Endothelial cell of umbilical vein (primary cell): ENCODE measurements at regions not wholly inside any gene's neighbourhood (a gene's known extent, or its start where the extent isn't known, plus 50 kb on each side); places are given as distances from the start of the nearest gene placed in this dataset.

Experiments
- BruUV-seq: library from RNA; stranded (reverse); fragments of 400-500 nt; replicated peaks from 2 replicates; lab custom pipeline; 2021; lab: Mats Ljungman, UMichigan
- CTCF ChIA-PET: fragments of 300-600, 350-600 bp; sonication (Branson Sonifier 250); formaldehyde crosslinking; loops from one replicate; lab custom pipeline; 2021; ENCODE audit warnings: antibody characterized with exemption, inconsistent platforms; lab: Charles Lee
- POLR2A ChIA-PET: fragments of 300-600, 350-600 bp; sonication (Branson Sonifier 250); formaldehyde crosslinking; loops from one replicate; lab custom pipeline; 2021; ENCODE audit warnings: antibody characterized with exemption, inconsistent platforms; lab: Charles Lee
- DNase-seq: peaks from one replicate; pipeline ENCODE4 v3.0.0-alpha.2; 2011; ENCODE audit warnings: low read depth, low spot score
- FAIRE-seq: peaks from 2 replicates; lab custom pipeline; 2011; peaks lifted over from hg19 to GRCh38; lab: Jason Lieb, UNC
- H2AFZ ChIP-seq: 2 replicates; pipeline ENCODE4 v1.6.0; 2012; ENCODE audit warnings: low read depth, low read length, control low read depth, inconsistent platforms
- H3K27ac ChIP-seq: 2 replicates; pipeline ENCODE4 v1.5.1; 2011; ENCODE audit warnings: low read depth, mild to moderate bottlenecking, control low read depth, low read length, moderate library complexity; ENCODE audit not compliant: insufficient read depth
- H3K27me3 ChIP-seq, 2 experiments: 2 replicates each; pipeline versions ENCODE4 v1.6.0 to v1.6.1; 2011; ENCODE audit warnings: low read length in 2 of 2, mixed read lengths in 1 of 2; ENCODE audit not compliant: control insufficient read depth in 2 of 2, insufficient read depth in 2 of 2
- H3K36me3 ChIP-seq, 2 experiments: 2 replicates in 1 of 2; 3 replicates in 1 of 2; pipeline ENCODE4 v1.5.1; 2011; ENCODE audit warnings: low read length in 2 of 2, mild to moderate bottlenecking in 1 of 2, moderate library complexity in 1 of 2; ENCODE audit not compliant: control insufficient read depth in 2 of 2, insufficient read depth in 2 of 2; ENCODE audit errors: extremely low read depth in 1 of 2
- H3K4me1 ChIP-seq: 3 replicates; pipeline ENCODE4 v1.5.1; 2011; ENCODE audit warnings: mild to moderate bottlenecking, low read length; ENCODE audit not compliant: control insufficient read depth, insufficient read depth; ENCODE audit errors: extremely low read depth
- H3K4me2 ChIP-seq: 2 replicates; pipeline ENCODE4 v1.6.1; 2011; ENCODE audit warnings: low read length, control low read depth, mixed read lengths; ENCODE audit not compliant: insufficient read depth
- H3K4me3 ChIP-seq, 3 experiments: fragments of 200-600 bp in 1 of 3; sonication (generic), shearing (Covaris generic) in 1 of 3; replicated peaks in 1 of 3; 2 replicates each; pipeline ENCODE4 v1.5.1; 2011 to 2016; ENCODE audit warnings: control low read depth in 3 of 3, low read length in 3 of 3, mild to moderate bottlenecking in 2 of 3, inconsistent platforms in 1 of 3, low read depth in 1 of 3, moderate library complexity in 1 of 3; ENCODE audit not compliant: insufficient read depth in 1 of 3
- H3K79me2 ChIP-seq: 2 replicates; pipeline ENCODE4 v1.6.0; 2012; ENCODE audit warnings: low read length, inconsistent platforms; ENCODE audit not compliant: control insufficient read depth, insufficient read depth
- H3K9ac ChIP-seq: replicated peaks from 2 replicates; pipeline ENCODE3; 2011; ENCODE audit warnings: low read length, control low read depth; ENCODE audit not compliant: insufficient read depth; ENCODE audit errors: extremely low read depth
- H3K9me1 ChIP-seq: replicated peaks from 3 replicates; pipeline ENCODE4 v1.6.0; 2011; ENCODE audit warnings: mild to moderate bottlenecking, low read length; ENCODE audit not compliant: control insufficient read depth, insufficient read depth; ENCODE audit errors: extremely low read depth
- H3K9me3 ChIP-seq: replicated peaks from 2 replicates; pipeline ENCODE4 v1.5.1; 2012; ENCODE audit warnings: low read length, inconsistent platforms; ENCODE audit not compliant: control insufficient read depth, insufficient read depth
- H4K20me1 ChIP-seq: replicated peaks from 2 replicates; pipeline ENCODE3; 2011; ENCODE audit warnings: mild to moderate bottlenecking, low read length; ENCODE audit not compliant: control insufficient read depth, insufficient read depth; ENCODE audit errors: extremely low read depth
- CTCF ChIP-seq, 2 donors: IDR thresholded peaks; 1 replicate in 1 of 2; 2 replicates in 1 of 2; pipeline ENCODE4 v1.5.1; 2011; ENCODE audit warnings: low read length in 2 of 2, mild to moderate bottlenecking in 2 of 2, moderate library complexity in 2 of 2, control low read depth in 1 of 2, inconsistent platforms in 1 of 2, low read depth in 1 of 2; ENCODE audit not compliant: insufficient read depth in 1 of 2; ENCODE audit errors: extremely low read depth in 1 of 2
- EZH2 ChIP-seq: IDR thresholded peaks from 2 replicates; pipeline ENCODE4 v1.6.1; 2012; ENCODE audit warnings: borderline replicate concordance, low read depth, mild to moderate bottlenecking, moderate library complexity, low read length, inconsistent platforms; ENCODE audit not compliant: severe bottlenecking
- FOS ChIP-seq: IDR thresholded peaks from 2 replicates; pipeline ENCODE4 v1.6.1; 2011; ENCODE audit warnings: mild to moderate bottlenecking, low read length, moderate library complexity, borderline replicate concordance; ENCODE audit not compliant: insufficient read depth
- GATA2 ChIP-seq: IDR thresholded peaks from 2 replicates; pipeline ENCODE4 v1.7.0; 2011; ENCODE audit warnings: low read depth, mild to moderate bottlenecking, moderate library complexity, mixed read lengths, low read length; ENCODE audit not compliant: insufficient read length, insufficient read depth
- JUN ChIP-seq: IDR thresholded peaks from 2 replicates; pipeline ENCODE4 v1.6.1; 2011; ENCODE audit warnings: borderline replicate concordance, low read depth; ENCODE audit not compliant: insufficient read length, insufficient read depth
- MYC ChIP-seq: IDR thresholded peaks from one replicate; pipeline ENCODE4 v1.6.1; 2011; ENCODE audit warnings: mild to moderate bottlenecking, low read depth, low read length
- POLR2A ChIP-seq: IDR thresholded peaks from 2 replicates; pipeline ENCODE4 v1.6.1; 2012; ENCODE audit warnings: low read depth, mild to moderate bottlenecking, control low read depth, low read length
- POLR2AphosphoS5 ChIP-seq: IDR thresholded peaks from 2 replicates; pipeline ENCODE4 v1.6.1; 2012; ENCODE audit warnings: low read depth, mild to moderate bottlenecking, control low read depth, low read length, moderate library complexity; ENCODE audit not compliant: insufficient read depth
- dilution Hi-C: fragments of 300-500 bp; cut with MboI; formaldehyde crosslinking; loops from one replicate; pipeline ENCODE4 v1.15.0; 2019; ENCODE audit warnings: low sequenced_read_pairs; ENCODE audit not compliant: extremely low pct_ligation_motif_present
- intact Hi-C: fragments of 100-400 bp; cut with micrococcal nuclease; formaldehyde crosslinking; loops from one replicate; pipeline ENCODE4 v1.10.0; 2022
- TF ChIP-seq, protein P1 (sequence below): IDR thresholded peaks from 2 replicates; pipeline ENCODE4 v1.6.1; 2011; ENCODE audit not compliant: insufficient read depth, insufficient read length

GRCh38 chr6:85355816-85356215 lies 94.1 kb upstream of the NT5E start:
- Histone ChIP-seq H3K4me1 (peaks cover 4% of the 10 kb centered on the region), H3K36me3 (no peaks in the 10 kb centered on the region), H3K9ac (no peak overlapping the region), H2AFZ (no peak overlapping the region), H3K4me3 (no peak overlapping the region), H3K27ac (no peak overlapping the region), H3K9me3 (no peaks in the 10 kb centered on the region), H3K4me2 (no peak overlapping the region), H3K79me2 (no peaks in the 10 kb centered on the region), H3K9me1 (no peaks in the 10 kb centered on the region), H4K20me1 (no peaks in the 10 kb centered on the region), H3K27me3 (no peaks in the 10 kb centered on the region)
- dilution Hi-C loops (loop anchor here (25.0 kb wide), 1 partner anchor 106 kb away; the partner anchor contains the start of gene NT5E), intact Hi-C loops (loop anchor here (1.0 to 5.0 kb wide), 8 partner anchors 47 to 321 kb away; partner anchors contain the start of genes NT5E and SNX14)
- BruUV-seq: no TSS peak
- ChIA-PET CTCF (interaction anchor here (0.8 to 5.3 kb wide), 15 partner anchors 13 to 213 kb away, joined by 3 to 210 read pairs (median 7); partner anchors contain the start of gene NT5E), POLR2A (no interaction called here)
- FAIRE-seq: no peak
- no peak for DNase-seq
- TF ChIP-seq POLR2A (no peak), CTCF (IDR thresholded peaks at IDR 0.05; ENCODE audit: extremely low read depth in 1 of 2, insufficient read depth in 1 of 2, low read depth in 1 of 2, low read length in 2 of 2) (no peak), MYC (no peak), FOS (no peak), POLR2AphosphoS5 (no peak), JUN (no peak), EZH2 (no peak), GATA2 (no peak)
- TF ChIP-seq, protein P1, sequence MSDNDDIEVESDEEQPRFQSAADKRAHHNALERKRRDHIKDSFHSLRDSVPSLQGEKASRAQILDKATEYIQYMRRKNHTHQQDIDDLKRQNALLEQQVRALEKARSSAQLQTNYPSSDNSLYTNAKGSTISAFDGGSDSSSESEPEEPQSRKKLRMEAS: no peak
